ENCODE measurements at regions not wholly inside any gene's neighbourhood (a gene's known extent, or its start where the extent isn't known, plus 50 kb on each side); places are given as distances from the start of the nearest gene placed in this dataset.

- ChIA-PET RAD21 (ENCODE audit: unreplicated experiment) (interaction anchor here (0.6 to 1.7 kb wide), 2 partner anchors 11 to 13 kb away, joined by 3 to 4 read pairs; no protein-coding TSS in a partner anchor), POLR2A (no interaction called here), CTCF (interaction anchor here (1.3 to 3.2 kb wide), 2 partner anchors 10 to 29 kb away, joined by 3 to 15 read pairs; no protein-coding TSS in a partner anchor), SMC1A (ENCODE audit: uncharacterized antibody, unreplicated experiment) (interaction anchor here (1.1 to 2.4 kb wide), 3 partner anchors 10 to 139 kb away, joined by 3 to 9 read pairs (median 3); no protein-coding TSS in a partner anchor)
- ATAC-seq (peak; percentile 74), DNase-seq (ENCODE audit: low read depth, low spot score) (no peak), FAIRE-seq (no peak)
- Histone ChIP-seq H4K20me1 (ENCODE audit: control insufficient read depth, insufficient read depth) (no peaks in the 10 kb centered on the region), H3K36me3 (ENCODE audit: control insufficient read depth in 2 of 2, insufficient read depth in 2 of 2, low read length in 1 of 2) (no peaks in the 10 kb centered on the region), H3K9ac (ENCODE audit: control insufficient read depth, insufficient read depth, low read length) (no peak overlapping the region), H3K27me3 (replicated peaks in 1 of 2; ENCODE audit: control insufficient read depth in 2 of 2, insufficient read depth in 2 of 2, low read length in 1 of 2) (no peaks in the 10 kb centered on the region), H3K4me1 (ENCODE audit: control insufficient read depth, insufficient read depth, low read length) (peaks cover 12% of the 10 kb centered on the region), H2AFZ (ENCODE audit: control insufficient read depth, low read depth, low read length) (no peak overlapping the region), H3K27ac (ENCODE audit: control insufficient read depth, insufficient read depth) (no peak overlapping the region), H3K4me3 (no peak overlapping the region), H3K79me2 (ENCODE audit: control insufficient read depth, insufficient read depth, low read length) (no peaks in the 10 kb centered on the region), H3K4me2 (ENCODE audit: control insufficient read depth, insufficient read depth) (no peak overlapping the region), H3K9me3 (replicated peaks; ENCODE audit: control insufficient read depth, insufficient read depth, low read length) (no peaks in the 10 kb centered on the region)
- 38% methylated on average over 8 of the region's 8 CpGs for WGBS (ENCODE audit: insufficient coverage, insufficient replicate concordance, low lambda C conversion rate, missing lambda C conversion rate)
- BruUV-seq (replicated peaks): no TSS peak
- TF ChIP-seq NFXL1 (IDR thresholded peaks at IDR 0.05; ENCODE audit: borderline replicate concordance) (no peak), ZNF384 (IDR thresholded peaks at IDR 0.05; ENCODE audit: borderline replicate concordance, low read depth, low read length) (peak; percentile 67; the same call in 1 of the 2 replicates), RUNX3 (IDR thresholded peaks at IDR 0.05; ENCODE audit: low read length) (0 out of 2 replicates have a peak, but pooled peaks have one; percentile 14)
- in situ Hi-C loops (cut with MboI) (loop anchor here (25.0 kb wide), 1 partner anchor 1407 kb away; no protein-coding TSS in a partner anchor), intact Hi-C loops (cut with micrococcal nuclease; ENCODE audit: unreplicated experiment) (no loop called here)
These were observed 276.4 kb upstream of the CXCR4 start for GRCh38 chr2:136394136-136395060.

- Histone ChIP-seq H3K4me2 (ENCODE audit: control insufficient read depth, insufficient read depth) (no peak overlapping the region), H3K9ac (ENCODE audit: control insufficient read depth, insufficient read depth, low read length) (no peak overlapping the region), H3K4me3 (no peak overlapping the region), H4K20me1 (ENCODE audit: control insufficient read depth, insufficient read depth) (no peaks in the 10 kb centered on the region), H3K27ac (ENCODE audit: control insufficient read depth, insufficient read depth) (no peak overlapping the region), H3K27me3 (replicated peaks in 1 of 2; ENCODE audit: control insufficient read depth in 2 of 2, insufficient read depth in 2 of 2, low read length in 1 of 2) (no peaks in the 10 kb centered on the region), H3K9me3 (replicated peaks; ENCODE audit: control insufficient read depth, insufficient read depth, low read length) (no peaks in the 10 kb centered on the region), H3K36me3 (ENCODE audit: control insufficient read depth in 2 of 2, insufficient read depth in 2 of 2, low read length in 1 of 2) (no peaks in the 10 kb centered on the region), H3K4me1 (ENCODE audit: control insufficient read depth, insufficient read depth, low read length) (peaks cover 12% of the 10 kb centered on the region), H2AFZ (ENCODE audit: control insufficient read depth, low read depth, low read length) (no peak overlapping the region), H3K79me2 (ENCODE audit: control insufficient read depth, insufficient read depth, low read length) (no peaks in the 10 kb centered on the region)
- no peak for FAIRE-seq
- 95% methylated on average over 1 of the region's 1 CpG for WGBS (ENCODE audit: insufficient coverage, insufficient replicate concordance, low lambda C conversion rate, missing lambda C conversion rate)
- ChIA-PET CTCF (interaction anchor here (1.3 kb wide), 1 partner anchor 30 kb away, joined by 3 read pairs; no protein-coding TSS in a partner anchor), RAD21 (ENCODE audit: unreplicated experiment) (no interaction called here), SMC1A (ENCODE audit: uncharacterized antibody, unreplicated experiment) (interaction anchor here (1.3 to 2.4 kb wide), 2 partner anchors 9 to 138 kb away, joined by 3 to 9 read pairs; no protein-coding TSS in a partner anchor), POLR2A (no interaction called here)
- in situ Hi-C loops (cut with MboI): loop anchor here (25.0 kb wide), 1 partner anchor 1406 kb away; no protein-coding TSS in a partner anchor
- BruUV-seq (replicated peaks): no TSS peak
- ATAC-seq: no peak
- no peak for DNase-seq (ENCODE audit: low read depth, low spot score)
- intact Hi-C loops (cut with micrococcal nuclease; ENCODE audit: unreplicated experiment): no loop called here
- TF ChIP-seq RBBP5 (conservative IDR thresholded peaks at IDR 0.05) (no peak), NR2C2 (IDR thresholded peaks at IDR 0.05; ENCODE audit: borderline replicate concordance, control insufficient read depth, insufficient read length, low read depth) (no peak), BACH1 (IDR thresholded peaks at IDR 0.05; ENCODE audit: borderline replicate concordance) (no peak), IKZF2 (IDR thresholded peaks at IDR 0.05) (peak; percentile 38 to 73; a peak in 3 of 4 replicates), DPF2 (IDR thresholded peaks at IDR 0.05) (0 out of 2 replicates have a peak, but pooled peaks have one; percentile 21), LARP7 (IDR thresholded peaks at IDR 0.05) (no peak), MTA2 (IDR thresholded peaks at IDR 0.05; ENCODE audit: low read depth) (peak; percentile 24; the same call in 1 of the 2 replicates), BCL3 (IDR thresholded peaks at IDR 0.05; ENCODE audit: borderline replicate concordance, insufficient read depth, low read depth, low read length, poor library complexity, severe bottlenecking) (no peak), IKZF1 (conservative IDR thresholded peaks at IDR 0.05) (peak; percentile 46), RAD21 (IDR thresholded peaks at IDR 0.05; ENCODE audit: insufficient read depth, low read depth, low read length) (no peak), ETV6 (conservative IDR thresholded peaks at IDR 0.05 in 1 of 2, IDR thresholded peaks at IDR 0.05 in 1 of 2; ENCODE audit: borderline replicate concordance in 1 of 2, low read depth in 1 of 2) (no peak), NFYA (IDR thresholded peaks at IDR 0.05; ENCODE audit: borderline replicate concordance, low read depth, low read length) (no peak)
These were observed 275.6 kb upstream of the CXCR4 start for GRCh38 chr2:136393514-136393913.

Data from GM12878 (cell line).